GM23338 (cell line): ENCODE measurements at regions not wholly inside any gene's neighbourhood (a gene's known extent, or its start where the extent isn't known, plus 50 kb on each side); places are given as distances from the start of the nearest gene placed in this dataset.

Experiments used
- ATAC-seq: fragments of 200-7000 bp; cut with Tn5 transposase; 3 replicates; pipeline ENCODE4 v1.9.1; 2020
- DNase-seq: peaks from one replicate; pipeline ENCODE4 v3.0.0-alpha.2; 2015; ENCODE audit warnings: low spot score
- H2AFZ ChIP-seq: fragments of 200-600 bp; sonication (generic); 2 replicates; pipeline ENCODE4 v1.8.0; 2016; ENCODE audit warnings: antibody characterized with exemption, mild to moderate bottlenecking, moderate library complexity
- H3F3A ChIP-seq: fragments of 200-600 bp; sonication (generic); replicated peaks from 2 replicates; pipeline ENCODE4 v1.8.0; 2017; ENCODE audit warnings: antibody characterized with exemption, mixed run types, low read depth
- H3K27ac ChIP-seq: fragments of 200-600 bp; sonication (generic); 2 replicates; pipeline ENCODE4 v1.6.1; 2016; ENCODE audit warnings: low read depth
- H3K27me3 ChIP-seq: fragments of 200-600 bp; sonication (generic); 2 replicates; pipeline ENCODE4 v1.8.0; 2016; ENCODE audit warnings: mild to moderate bottlenecking, mixed run types, moderate library complexity; ENCODE audit not compliant: insufficient read depth
- H3K36me3 ChIP-seq: fragments of 200-600 bp; sonication (generic); 2 replicates; pipeline ENCODE4 v1.8.0; 2016; ENCODE audit warnings: mild to moderate bottlenecking; ENCODE audit not compliant: insufficient read depth
- H3K4me1 ChIP-seq: fragments of 200-600 bp; sonication (generic); 2 replicates; pipeline ENCODE4 v1.8.0; 2016; ENCODE audit warnings: mild to moderate bottlenecking, moderate library complexity; ENCODE audit not compliant: insufficient read depth
- H3K4me2 ChIP-seq: fragments of 200-600 bp; sonication (generic); 2 replicates; pipeline ENCODE4 v1.7.1; 2017; ENCODE audit warnings: mixed run types
- H3K4me3 ChIP-seq: fragments of 200-600 bp; sonication (generic); 2 replicates; pipeline ENCODE4 v1.6.1; 2016; ENCODE audit warnings: mixed run types
- H3K79me2 ChIP-seq: fragments of 200-600 bp; sonication (generic); replicated peaks from 2 replicates; pipeline ENCODE4 v1.8.0; 2017; ENCODE audit warnings: mild to moderate bottlenecking; ENCODE audit not compliant: insufficient read depth
- H3K9me2 ChIP-seq: fragments of 200-600 bp; sonication (generic); 2 replicates; pipeline ENCODE4 v1.8.0; 2017; ENCODE audit not compliant: insufficient read depth
- H4K20me1 ChIP-seq: fragments of 200-600 bp; sonication (generic); replicated peaks from 2 replicates; pipeline ENCODE4 v1.8.0; 2017; ENCODE audit warnings: mild to moderate bottlenecking; ENCODE audit not compliant: insufficient read depth
- H3K27ac Mint-ChIP-seq: 2 replicates; pipeline ENCODE4 v1.8.0; 2020; ENCODE audit warnings: inconsistent platforms, mild to moderate bottlenecking, moderate library complexity, mixed read lengths
- H3K27me3 Mint-ChIP-seq: 3 replicates; pipeline ENCODE4 v1.8.0; 2022; ENCODE audit warnings: low read depth, mild to moderate bottlenecking, moderate library complexity, mixed read lengths, inconsistent platforms; ENCODE audit not compliant: insufficient read depth, poor library complexity
- H3K36me3 Mint-ChIP-seq: 3 replicates; pipeline ENCODE4 v1.8.0; 2021; ENCODE audit warnings: low read depth, mild to moderate bottlenecking, inconsistent platforms, moderate library complexity, mixed read lengths
- H3K4me1 Mint-ChIP-seq: 3 replicates; pipeline ENCODE4 v1.8.0; 2020; ENCODE audit warnings: mild to moderate bottlenecking, inconsistent platforms, mixed read lengths
- H3K4me3 Mint-ChIP-seq: 3 replicates; pipeline ENCODE4 v1.8.0; 2021; ENCODE audit warnings: moderate library complexity, mild to moderate bottlenecking, inconsistent platforms, mixed read lengths
- H3K9me3 Mint-ChIP-seq: 3 replicates; pipeline ENCODE4 v1.8.0; 2020; ENCODE audit warnings: moderate library complexity, mild to moderate bottlenecking, inconsistent platforms, mixed read lengths
- CREB1 ChIP-seq: fragments of 250-450 bp; sonication (Bioruptor Pico); IDR thresholded peaks from 2 replicates; pipeline ENCODE4 v1.5.0; 2020; ENCODE audit warnings: low read depth, mild to moderate bottlenecking, moderate library complexity
- EZH2 ChIP-seq: fragments of 200-600 bp; sonication (generic); IDR thresholded peaks from one replicate; pipeline ENCODE4 v1.8.0; 2017; ENCODE audit warnings: antibody characterized with exemption, mild to moderate bottlenecking, low read depth; ENCODE audit not compliant: unreplicated experiment
- EZH2phosphoT487 ChIP-seq: fragments of 200-600 bp; sonication (generic); IDR thresholded peaks from one replicate; pipeline ENCODE4 v1.8.1; 2018; ENCODE audit warnings: antibody characterized with exemption; ENCODE audit not compliant: unreplicated experiment
- JUNB ChIP-seq: IDR thresholded peaks from one replicate; pipeline ENCODE4 v1.6.1; 2016; ENCODE audit warnings: antibody characterized with exemption; ENCODE audit not compliant: unreplicated experiment
- NANOG ChIP-seq: IDR thresholded peaks from 2 replicates; pipeline ENCODE4 v1.6.1; 2016; ENCODE audit warnings: antibody characterized with exemption, borderline replicate concordance
- POLR2AphosphoS5 ChIP-seq: IDR thresholded peaks from 2 replicates; pipeline ENCODE4 v1.6.1; 2016; ENCODE audit warnings: antibody characterized with exemption, low read depth
- STAT1 ChIP-seq: IDR thresholded peaks from one replicate; pipeline ENCODE4 v1.6.1; 2016; ENCODE audit warnings: antibody characterized with exemption; ENCODE audit not compliant: unreplicated experiment
- ZNF114 ChIP-seq: fragments of 250-450 bp; sonication (Bioruptor Pico); IDR thresholded peaks from 2 replicates; pipeline ENCODE4 v1.5.0; 2020; ENCODE audit warnings: mild to moderate bottlenecking, moderate library complexity
- ZNF331 ChIP-seq: fragments of 250-450 bp; sonication (Bioruptor Pico); IDR thresholded peaks from 2 replicates; pipeline ENCODE4 v1.5.0; 2020; ENCODE audit warnings: low read depth, mild to moderate bottlenecking, moderate library complexity
- TF ChIP-seq, protein P1 (sequence below): IDR thresholded peaks from one replicate; pipeline ENCODE4 v1.6.1; 2018; ENCODE audit warnings: antibody characterized with exemption; ENCODE audit not compliant: unreplicated experiment
- TF ChIP-seq, protein P2 (sequence below): IDR thresholded peaks from 2 replicates; pipeline ENCODE4 v1.6.1; 2016; ENCODE audit warnings: antibody characterized with exemption
- TF ChIP-seq, protein P3 (sequence below): fragments of 250-450 bp; sonication (Bioruptor Pico); IDR thresholded peaks from 2 replicates; pipeline ENCODE4 v1.5.0; 2020; ENCODE audit warnings: mild to moderate bottlenecking, moderate library complexity
- TF ChIP-seq, protein P4 (sequence below), 2 experiments: fragments of 200-600 bp in 1 of 2; sonication (generic) in 1 of 2; conservative IDR thresholded peaks; 2 replicates each; pipeline versions ENCODE4 v1.5.1 to v1.6.1; 2016 to 2017; ENCODE audit warnings: antibody characterized with exemption in 2 of 2, low read depth in 2 of 2, mild to moderate bottlenecking in 2 of 2, moderate library complexity in 1 of 2

DNA sequence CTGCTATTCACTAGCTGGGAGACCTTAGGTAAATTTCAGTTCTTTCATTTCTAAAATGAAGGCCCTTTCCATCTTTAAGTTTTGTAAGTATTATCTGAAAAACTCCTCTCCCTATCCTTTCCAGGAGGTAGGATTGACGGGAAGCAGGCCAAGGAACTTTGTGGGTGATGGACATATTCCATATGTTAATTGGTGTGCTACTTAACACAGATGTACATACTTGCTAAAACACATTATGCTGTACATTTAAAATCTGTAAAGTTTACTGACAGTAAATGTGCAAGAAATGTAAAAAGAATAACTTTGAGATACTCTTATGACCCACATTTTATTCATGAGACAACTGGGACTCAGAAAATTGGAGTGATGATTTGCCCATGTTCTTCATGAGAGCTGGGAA, 329.8 kb upstream of the LRRC3B start:
- H3K27me3 Mint-ChIP-seq, result peaks cover 3% of the 10 kb centered on the region
- no peaks in the 10 kb centered on the region for H3K36me3 Mint-ChIP-seq
- no peaks in the 10 kb centered on the region for H3F3A ChIP-seq
- no peak overlapping the region for H3K27ac ChIP-seq
- H3K4me1 ChIP-seq, result no peaks in the 10 kb centered on the region
- H3K36me3 ChIP-seq, result no peaks in the 10 kb centered on the region
- ATAC-seq (no peak), DNase-seq (no peak)
- H3K79me2 ChIP-seq, result no peaks in the 10 kb centered on the region
- H3K4me3 Mint-ChIP-seq, result no peak overlapping the region
- H3K27ac Mint-ChIP-seq, result no peak overlapping the region
- H3K4me3 ChIP-seq, result no peak overlapping the region
- no peak overlapping the region for H3K4me2 ChIP-seq
- no peaks in the 10 kb centered on the region for H3K27me3 ChIP-seq
- H3K9me3 Mint-ChIP-seq, result no peaks in the 10 kb centered on the region
- no peaks in the 10 kb centered on the region for H3K4me1 Mint-ChIP-seq
- no peaks in the 10 kb centered on the region for H4K20me1 ChIP-seq
- H2AFZ ChIP-seq, result no peak overlapping the region
- TF ChIP-seq, protein P1, sequence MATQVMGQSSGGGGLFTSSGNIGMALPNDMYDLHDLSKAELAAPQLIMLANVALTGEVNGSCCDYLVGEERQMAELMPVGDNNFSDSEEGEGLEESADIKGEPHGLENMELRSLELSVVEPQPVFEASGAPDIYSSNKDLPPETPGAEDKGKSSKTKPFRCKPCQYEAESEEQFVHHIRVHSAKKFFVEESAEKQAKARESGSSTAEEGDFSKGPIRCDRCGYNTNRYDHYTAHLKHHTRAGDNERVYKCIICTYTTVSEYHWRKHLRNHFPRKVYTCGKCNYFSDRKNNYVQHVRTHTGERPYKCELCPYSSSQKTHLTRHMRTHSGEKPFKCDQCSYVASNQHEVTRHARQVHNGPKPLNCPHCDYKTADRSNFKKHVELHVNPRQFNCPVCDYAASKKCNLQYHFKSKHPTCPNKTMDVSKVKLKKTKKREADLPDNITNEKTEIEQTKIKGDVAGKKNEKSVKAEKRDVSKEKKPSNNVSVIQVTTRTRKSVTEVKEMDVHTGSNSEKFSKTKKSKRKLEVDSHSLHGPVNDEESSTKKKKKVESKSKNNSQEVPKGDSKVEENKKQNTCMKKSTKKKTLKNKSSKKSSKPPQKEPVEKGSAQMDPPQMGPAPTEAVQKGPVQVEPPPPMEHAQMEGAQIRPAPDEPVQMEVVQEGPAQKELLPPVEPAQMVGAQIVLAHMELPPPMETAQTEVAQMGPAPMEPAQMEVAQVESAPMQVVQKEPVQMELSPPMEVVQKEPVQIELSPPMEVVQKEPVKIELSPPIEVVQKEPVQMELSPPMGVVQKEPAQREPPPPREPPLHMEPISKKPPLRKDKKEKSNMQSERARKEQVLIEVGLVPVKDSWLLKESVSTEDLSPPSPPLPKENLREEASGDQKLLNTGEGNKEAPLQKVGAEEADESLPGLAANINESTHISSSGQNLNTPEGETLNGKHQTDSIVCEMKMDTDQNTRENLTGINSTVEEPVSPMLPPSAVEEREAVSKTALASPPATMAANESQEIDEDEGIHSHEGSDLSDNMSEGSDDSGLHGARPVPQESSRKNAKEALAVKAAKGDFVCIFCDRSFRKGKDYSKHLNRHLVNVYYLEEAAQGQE, result no peak
- TF ChIP-seq CREB1 (no peak), JUNB (no peak), ZNF114 (CRISPR knock-in tag) (no peak), EZH2phosphoT487 (no peak), EZH2 (no peak), NANOG (no peak), ZNF331 (CRISPR knock-in tag) (no peak), STAT1 (no peak), POLR2AphosphoS5 (no peak)
- TF ChIP-seq, protein P2, sequence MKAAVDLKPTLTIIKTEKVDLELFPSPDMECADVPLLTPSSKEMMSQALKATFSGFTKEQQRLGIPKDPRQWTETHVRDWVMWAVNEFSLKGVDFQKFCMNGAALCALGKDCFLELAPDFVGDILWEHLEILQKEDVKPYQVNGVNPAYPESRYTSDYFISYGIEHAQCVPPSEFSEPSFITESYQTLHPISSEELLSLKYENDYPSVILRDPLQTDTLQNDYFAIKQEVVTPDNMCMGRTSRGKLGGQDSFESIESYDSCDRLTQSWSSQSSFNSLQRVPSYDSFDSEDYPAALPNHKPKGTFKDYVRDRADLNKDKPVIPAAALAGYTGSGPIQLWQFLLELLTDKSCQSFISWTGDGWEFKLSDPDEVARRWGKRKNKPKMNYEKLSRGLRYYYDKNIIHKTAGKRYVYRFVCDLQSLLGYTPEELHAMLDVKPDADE, result no peak
- TF ChIP-seq, protein P3, sequence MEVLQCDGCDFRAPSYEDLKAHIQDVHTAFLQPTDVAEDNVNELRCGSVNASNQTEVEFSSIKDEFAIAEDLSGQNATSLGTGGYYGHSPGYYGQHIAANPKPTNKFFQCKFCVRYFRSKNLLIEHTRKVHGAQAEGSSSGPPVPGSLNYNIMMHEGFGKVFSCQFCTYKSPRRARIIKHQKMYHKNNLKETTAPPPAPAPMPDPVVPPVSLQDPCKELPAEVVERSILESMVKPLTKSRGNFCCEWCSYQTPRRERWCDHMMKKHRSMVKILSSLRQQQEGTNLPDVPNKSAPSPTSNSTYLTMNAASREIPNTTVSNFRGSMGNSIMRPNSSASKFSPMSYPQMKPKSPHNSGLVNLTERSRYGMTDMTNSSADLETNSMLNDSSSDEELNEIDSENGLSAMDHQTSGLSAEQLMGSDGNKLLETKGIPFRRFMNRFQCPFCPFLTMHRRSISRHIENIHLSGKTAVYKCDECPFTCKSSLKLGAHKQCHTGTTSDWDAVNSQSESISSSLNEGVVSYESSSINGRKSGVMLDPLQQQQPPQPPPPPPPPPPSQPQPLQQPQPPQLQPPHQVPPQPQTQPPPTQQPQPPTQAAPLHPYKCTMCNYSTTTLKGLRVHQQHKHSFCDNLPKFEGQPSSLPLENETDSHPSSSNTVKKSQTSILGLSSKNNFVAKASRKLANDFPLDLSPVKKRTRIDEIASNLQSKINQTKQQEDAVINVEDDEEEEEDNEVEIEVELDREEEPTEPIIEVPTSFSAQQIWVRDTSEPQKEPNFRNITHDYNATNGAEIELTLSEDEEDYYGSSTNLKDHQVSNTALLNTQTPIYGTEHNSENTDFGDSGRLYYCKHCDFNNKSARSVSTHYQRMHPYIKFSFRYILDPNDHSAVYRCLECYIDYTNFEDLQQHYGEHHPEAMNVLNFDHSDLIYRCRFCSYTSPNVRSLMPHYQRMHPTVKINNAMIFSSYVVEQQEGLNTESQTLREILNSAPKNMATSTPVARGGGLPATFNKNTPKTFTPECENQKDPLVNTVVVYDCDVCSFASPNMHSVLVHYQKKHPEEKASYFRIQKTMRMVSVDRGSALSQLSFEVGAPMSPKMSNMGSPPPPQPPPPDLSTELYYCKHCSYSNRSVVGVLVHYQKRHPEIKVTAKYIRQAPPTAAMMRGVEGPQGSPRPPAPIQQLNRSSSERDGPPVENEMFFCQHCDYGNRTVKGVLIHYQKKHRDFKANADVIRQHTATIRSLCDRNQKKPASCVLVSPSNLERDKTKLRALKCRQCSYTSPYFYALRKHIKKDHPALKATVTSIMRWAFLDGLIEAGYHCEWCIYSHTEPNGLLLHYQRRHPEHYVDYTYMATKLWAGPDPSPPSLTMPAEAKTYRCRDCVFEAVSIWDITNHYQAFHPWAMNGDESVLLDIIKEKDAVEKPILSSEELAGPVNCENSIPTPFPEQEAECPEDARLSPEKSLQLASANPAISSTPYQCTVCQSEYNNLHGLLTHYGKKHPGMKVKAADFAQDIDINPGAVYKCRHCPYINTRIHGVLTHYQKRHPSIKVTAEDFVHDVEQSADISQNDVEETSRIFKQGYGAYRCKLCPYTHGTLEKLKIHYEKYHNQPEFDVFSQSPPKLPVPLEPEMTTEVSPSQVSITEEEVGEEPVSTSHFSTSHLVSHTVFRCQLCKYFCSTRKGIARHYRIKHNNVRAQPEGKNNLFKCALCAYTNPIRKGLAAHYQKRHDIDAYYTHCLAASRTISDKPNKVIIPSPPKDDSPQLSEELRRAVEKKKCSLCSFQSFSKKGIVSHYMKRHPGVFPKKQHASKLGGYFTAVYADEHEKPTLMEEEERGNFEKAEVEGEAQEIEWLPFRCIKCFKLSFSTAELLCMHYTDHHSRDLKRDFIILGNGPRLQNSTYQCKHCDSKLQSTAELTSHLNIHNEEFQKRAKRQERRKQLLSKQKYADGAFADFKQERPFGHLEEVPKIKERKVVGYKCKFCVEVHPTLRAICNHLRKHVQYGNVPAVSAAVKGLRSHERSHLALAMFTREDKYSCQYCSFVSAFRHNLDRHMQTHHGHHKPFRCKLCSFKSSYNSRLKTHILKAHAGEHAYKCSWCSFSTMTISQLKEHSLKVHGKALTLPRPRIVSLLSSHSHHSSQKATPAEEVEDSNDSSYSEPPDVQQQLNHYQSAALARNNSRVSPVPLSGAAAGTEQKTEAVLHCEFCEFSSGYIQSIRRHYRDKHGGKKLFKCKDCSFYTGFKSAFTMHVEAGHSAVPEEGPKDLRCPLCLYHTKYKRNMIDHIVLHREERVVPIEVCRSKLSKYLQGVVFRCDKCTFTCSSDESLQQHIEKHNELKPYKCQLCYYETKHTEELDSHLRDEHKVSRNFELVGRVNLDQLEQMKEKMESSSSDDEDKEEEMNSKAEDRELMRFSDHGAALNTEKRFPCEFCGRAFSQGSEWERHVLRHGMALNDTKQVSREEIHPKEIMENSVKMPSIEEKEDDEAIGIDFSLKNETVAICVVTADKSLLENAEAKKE, result no peak
- TF ChIP-seq, protein P4, sequence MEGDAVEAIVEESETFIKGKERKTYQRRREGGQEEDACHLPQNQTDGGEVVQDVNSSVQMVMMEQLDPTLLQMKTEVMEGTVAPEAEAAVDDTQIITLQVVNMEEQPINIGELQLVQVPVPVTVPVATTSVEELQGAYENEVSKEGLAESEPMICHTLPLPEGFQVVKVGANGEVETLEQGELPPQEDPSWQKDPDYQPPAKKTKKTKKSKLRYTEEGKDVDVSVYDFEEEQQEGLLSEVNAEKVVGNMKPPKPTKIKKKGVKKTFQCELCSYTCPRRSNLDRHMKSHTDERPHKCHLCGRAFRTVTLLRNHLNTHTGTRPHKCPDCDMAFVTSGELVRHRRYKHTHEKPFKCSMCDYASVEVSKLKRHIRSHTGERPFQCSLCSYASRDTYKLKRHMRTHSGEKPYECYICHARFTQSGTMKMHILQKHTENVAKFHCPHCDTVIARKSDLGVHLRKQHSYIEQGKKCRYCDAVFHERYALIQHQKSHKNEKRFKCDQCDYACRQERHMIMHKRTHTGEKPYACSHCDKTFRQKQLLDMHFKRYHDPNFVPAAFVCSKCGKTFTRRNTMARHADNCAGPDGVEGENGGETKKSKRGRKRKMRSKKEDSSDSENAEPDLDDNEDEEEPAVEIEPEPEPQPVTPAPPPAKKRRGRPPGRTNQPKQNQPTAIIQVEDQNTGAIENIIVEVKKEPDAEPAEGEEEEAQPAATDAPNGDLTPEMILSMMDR (conservative IDR thresholded peaks at IDR 0.05; ENCODE audit: low read depth in 2 of 2), result no peak
- no peaks in the 10 kb centered on the region for H3K9me2 ChIP-seq
